GM12878 (cell line): ENCODE measurements at regions not wholly inside any gene's neighbourhood (a gene's known extent, or its start where the extent isn't known, plus 50 kb on each side); places are given as distances from the start of the nearest gene placed in this dataset.

Experiments
- ATAC-seq: fragments of 200-7000 bp; cut with Tn5 transposase; 3 replicates; pipeline ENCODE4 v1.9.1; 2020; ENCODE audit warnings: mild to moderate bottlenecking, moderate library complexity
- BruUV-seq: library from RNA; stranded (reverse); fragments of 400-500 nt; replicated peaks from 2 replicates; lab custom pipeline; 2021; lab: Mats Ljungman, UMichigan
- CTCF ChIA-PET: fragments of 300-600 bp; sonication (Branson Sonifier 250); formaldehyde crosslinking; extraction: SDS; loops from one replicate; lab custom pipeline; 2021; ENCODE audit warnings: inconsistent platforms; lab: Yijun Ruan, JAX
- POLR2A ChIA-PET: fragments of 350-600 bp; formaldehyde crosslinking; extraction: SDS; loops from one replicate; lab custom pipeline; 2021; ENCODE audit warnings: inconsistent platforms; lab: Charles Lee
- RAD21 ChIA-PET: fragments of 300-600 bp; sonication (Branson Sonifier 250); formaldehyde crosslinking; loops from one replicate; lab custom pipeline; 2023; ENCODE audit warnings: antibody characterized with exemption; ENCODE audit not compliant: unreplicated experiment; lab: Charles Lee
- SMC1A ChIA-PET: fragments of 300-600 bp; sonication (Branson Sonifier 250); formaldehyde crosslinking; loops from one replicate; lab custom pipeline; 2023; ENCODE audit not compliant: unreplicated experiment, uncharacterized antibody; lab: Charles Lee
- DNase-seq: peaks from one replicate; pipeline ENCODE4 v3.0.0-alpha.2; 2011; ENCODE audit warnings: low read depth, low spot score
- FAIRE-seq: peaks from 3 replicates; lab custom pipeline; 2011; peaks lifted over from hg19 to GRCh38; lab: Jason Lieb, UNC
- H2AFZ ChIP-seq: 2 replicates; pipeline ENCODE4 v1.6.0; 2011; ENCODE audit warnings: low read depth, low read length, control low read depth; ENCODE audit not compliant: control insufficient read depth
- H3K27ac ChIP-seq: 2 replicates; pipeline ENCODE4 v1.5.1; 2011; ENCODE audit warnings: control low read depth; ENCODE audit not compliant: control insufficient read depth, insufficient read depth
- H3K27me3 ChIP-seq, 2 experiments: replicated peaks in 1 of 2; 2 replicates each; pipeline versions ENCODE4 v1.6.0 to v1.6.1; 2011; ENCODE audit warnings: low read length in 1 of 2; ENCODE audit not compliant: control insufficient read depth in 2 of 2, insufficient read depth in 2 of 2
- H3K36me3 ChIP-seq, 2 experiments: 2 replicates each; pipeline ENCODE4 v1.5.1; 2011; ENCODE audit warnings: low read length in 1 of 2; ENCODE audit not compliant: control insufficient read depth in 2 of 2, insufficient read depth in 2 of 2
- H3K4me1 ChIP-seq: 2 replicates; pipeline ENCODE4 v1.6.1; 2011; ENCODE audit warnings: mild to moderate bottlenecking, low read length, moderate library complexity, mixed read lengths; ENCODE audit not compliant: control insufficient read depth, insufficient read depth
- H3K4me2 ChIP-seq: 2 replicates; pipeline ENCODE4 v1.6.0; 2011; ENCODE audit warnings: control low read depth; ENCODE audit not compliant: control insufficient read depth, insufficient read depth
- H3K4me3 ChIP-seq: fragments of 200-600 bp; sonication (generic); 2 replicates; pipeline ENCODE4 v1.5.1; 2016
- H3K79me2 ChIP-seq: 2 replicates; pipeline ENCODE4 v1.6.0; 2011; ENCODE audit warnings: low read length; ENCODE audit not compliant: control insufficient read depth, insufficient read depth
- H3K9ac ChIP-seq: 2 replicates; pipeline ENCODE4 v1.8.0; 2011; ENCODE audit warnings: low read length, control low read depth, mixed read lengths; ENCODE audit not compliant: control insufficient read depth, insufficient read depth
- H3K9me3 ChIP-seq: replicated peaks from 3 replicates; pipeline ENCODE4 v1.5.1; 2011; ENCODE audit warnings: mild to moderate bottlenecking, low read length; ENCODE audit not compliant: control insufficient read depth, insufficient read depth
- H4K20me1 ChIP-seq: 2 replicates; pipeline ENCODE4 v1.6.0; 2011; ENCODE audit not compliant: control insufficient read depth, insufficient read depth
- FOXK2 ChIP-seq: fragments of 450-650 bp; IDR thresholded peaks from 2 replicates; pipeline ENCODE4 v1.6.1; 2017; ENCODE audit warnings: mild to moderate bottlenecking, moderate library complexity
- GABPA ChIP-seq: IDR thresholded peaks from 2 replicates; pipeline ENCODE4 v1.6.1; 2014; ENCODE audit warnings: antibody characterized with exemption, low read depth, mild to moderate bottlenecking, inconsistent platforms
- GATAD2B ChIP-seq: fragments of 450-650 bp; conservative IDR thresholded peaks from 2 replicates; pipeline ENCODE4 v1.6.1; 2017; ENCODE audit warnings: low read depth, mild to moderate bottlenecking, moderate library complexity
- HCFC1 ChIP-seq: fragments of 150-350 bp; IDR thresholded peaks from 2 replicates; pipeline ENCODE4 v1.6.1; 2014; ENCODE audit warnings: low read length
- HDGF ChIP-seq: fragments of 450-650 bp; IDR thresholded peaks from 2 replicates; pipeline ENCODE4 v1.6.1; 2016; ENCODE audit warnings: antibody characterized with exemption
- IRF4 ChIP-seq: IDR thresholded peaks from 2 replicates; pipeline ENCODE4 v1.6.1; 2011; ENCODE audit warnings: low read depth, low read length
- MTA2 ChIP-seq: fragments of 450-650 bp; IDR thresholded peaks from 2 replicates; pipeline ENCODE4 v1.6.1; 2016; ENCODE audit warnings: low read depth, mild to moderate bottlenecking, moderate library complexity
- NBN ChIP-seq: fragments of 450-650 bp; IDR thresholded peaks from 2 replicates; pipeline ENCODE4 v1.6.1; 2016
- NR2F1 ChIP-seq: fragments of 450-650 bp; conservative IDR thresholded peaks from 2 replicates; pipeline ENCODE4 v1.6.1; 2017; ENCODE audit warnings: mild to moderate bottlenecking
- POLR2AphosphoS5 ChIP-seq: IDR thresholded peaks from 2 replicates; pipeline ENCODE4 v1.6.1; 2011; ENCODE audit warnings: mild to moderate bottlenecking, low read length, inconsistent platforms
- SMC3 ChIP-seq: IDR thresholded peaks from 2 replicates; pipeline ENCODE4 v1.6.1; 2011; ENCODE audit warnings: low read length, improper control_type of control experiment, borderline replicate concordance
- SPI1 ChIP-seq: IDR thresholded peaks from 2 replicates; pipeline ENCODE4 v1.6.1; 2011; ENCODE audit warnings: low read depth, mild to moderate bottlenecking, low read length, moderate library complexity, borderline replicate concordance; ENCODE audit not compliant: insufficient read depth
- SRF ChIP-seq, 2 experiments: IDR thresholded peaks; 2 replicates each; pipeline ENCODE4 v1.6.1; 2011; ENCODE audit warnings: low read depth in 2 of 2, low read length in 2 of 2, mild to moderate bottlenecking in 1 of 2, moderate library complexity in 1 of 2
- WGBS: methylation state at CpG from one replicate; pipeline ENCODE4 v1.1.6; 2016; ENCODE audit warnings: low lambda C conversion rate; ENCODE audit not compliant: insufficient replicate concordance, insufficient coverage; ENCODE audit errors: missing lambda C conversion rate; 5-methylcytosine and 5-hydroxymethylcytosine counted together
- in situ Hi-C: fragments of 300-500 bp; cut with MboI; formaldehyde crosslinking; loops from 9 replicates; pipeline ENCODE4 v1.14.3; 2018; ENCODE audit warnings: mixed read lengths
- intact Hi-C: fragments of 100-400 bp; cut with micrococcal nuclease; formaldehyde crosslinking; loops from one replicate; pipeline ENCODE4 v1.14.2; 2022; ENCODE audit not compliant: unreplicated experiment
- TF ChIP-seq, protein P1 (sequence below): fragments of 450-650 bp; IDR thresholded peaks from 2 replicates; pipeline ENCODE4 v1.6.1; 2017; ENCODE audit warnings: mild to moderate bottlenecking, moderate library complexity
- TF ChIP-seq, protein P2 (sequence below): fragments of 450-650 bp; IDR thresholded peaks from 2 replicates; pipeline ENCODE4 v1.6.1; 2018; ENCODE audit warnings: mild to moderate bottlenecking, low read depth, moderate library complexity; ENCODE audit not compliant: partially characterized antibody
- TF ChIP-seq, protein P3 (sequence below): fragments of 450-650 bp; conservative IDR thresholded peaks from 2 replicates; pipeline ENCODE4 v1.6.1; 2017; ENCODE audit warnings: mild to moderate bottlenecking, moderate library complexity

DNA sequence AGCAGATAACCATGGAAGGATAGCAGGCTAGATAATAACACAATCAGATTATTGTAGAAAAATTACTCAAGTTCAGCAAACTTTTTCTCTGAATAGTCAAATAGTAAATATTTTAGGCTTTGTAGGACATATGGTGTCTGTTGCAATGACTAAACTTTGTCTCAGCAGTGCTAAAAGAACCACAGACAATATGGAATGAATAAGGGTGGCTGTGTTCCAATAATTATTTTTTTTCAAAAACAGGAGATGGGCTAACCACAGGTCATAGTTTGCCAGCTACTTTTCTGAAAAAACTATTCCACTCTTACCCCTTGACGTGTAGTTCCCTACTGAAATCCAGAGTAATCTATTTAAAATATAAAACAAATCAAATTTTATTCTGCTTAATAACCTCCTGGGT is 153.9 kb upstream of the LRRC4C start (continued):
- TF ChIP-seq, protein P1, sequence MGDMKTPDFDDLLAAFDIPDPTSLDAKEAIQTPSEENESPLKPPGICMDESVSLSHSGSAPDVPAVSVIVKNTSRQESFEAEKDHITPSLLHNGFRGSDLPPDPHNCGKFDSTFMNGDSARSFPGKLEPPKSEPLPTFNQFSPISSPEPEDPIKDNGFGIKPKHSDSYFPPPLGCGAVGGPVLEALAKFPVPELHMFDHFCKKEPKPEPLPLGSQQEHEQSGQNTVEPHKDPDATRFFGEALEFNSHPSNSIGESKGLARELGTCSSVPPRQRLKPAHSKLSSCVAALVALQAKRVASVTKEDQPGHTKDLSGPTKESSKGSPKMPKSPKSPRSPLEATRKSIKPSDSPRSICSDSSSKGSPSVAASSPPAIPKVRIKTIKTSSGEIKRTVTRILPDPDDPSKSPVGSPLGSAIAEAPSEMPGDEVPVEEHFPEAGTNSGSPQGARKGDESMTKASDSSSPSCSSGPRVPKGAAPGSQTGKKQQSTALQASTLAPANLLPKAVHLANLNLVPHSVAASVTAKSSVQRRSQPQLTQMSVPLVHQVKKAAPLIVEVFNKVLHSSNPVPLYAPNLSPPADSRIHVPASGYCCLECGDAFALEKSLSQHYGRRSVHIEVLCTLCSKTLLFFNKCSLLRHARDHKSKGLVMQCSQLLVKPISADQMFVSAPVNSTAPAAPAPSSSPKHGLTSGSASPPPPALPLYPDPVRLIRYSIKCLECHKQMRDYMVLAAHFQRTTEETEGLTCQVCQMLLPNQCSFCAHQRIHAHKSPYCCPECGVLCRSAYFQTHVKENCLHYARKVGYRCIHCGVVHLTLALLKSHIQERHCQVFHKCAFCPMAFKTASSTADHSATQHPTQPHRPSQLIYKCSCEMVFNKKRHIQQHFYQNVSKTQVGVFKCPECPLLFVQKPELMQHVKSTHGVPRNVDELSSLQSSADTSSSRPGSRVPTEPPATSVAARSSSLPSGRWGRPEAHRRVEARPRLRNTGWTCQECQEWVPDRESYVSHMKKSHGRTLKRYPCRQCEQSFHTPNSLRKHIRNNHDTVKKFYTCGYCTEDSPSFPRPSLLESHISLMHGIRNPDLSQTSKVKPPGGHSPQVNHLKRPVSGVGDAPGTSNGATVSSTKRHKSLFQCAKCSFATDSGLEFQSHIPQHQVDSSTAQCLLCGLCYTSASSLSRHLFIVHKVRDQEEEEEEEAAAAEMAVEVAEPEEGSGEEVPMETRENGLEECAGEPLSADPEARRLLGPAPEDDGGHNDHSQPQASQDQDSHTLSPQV, result no peak
- no peak for TF ChIP-seq HDGF

DNA sequence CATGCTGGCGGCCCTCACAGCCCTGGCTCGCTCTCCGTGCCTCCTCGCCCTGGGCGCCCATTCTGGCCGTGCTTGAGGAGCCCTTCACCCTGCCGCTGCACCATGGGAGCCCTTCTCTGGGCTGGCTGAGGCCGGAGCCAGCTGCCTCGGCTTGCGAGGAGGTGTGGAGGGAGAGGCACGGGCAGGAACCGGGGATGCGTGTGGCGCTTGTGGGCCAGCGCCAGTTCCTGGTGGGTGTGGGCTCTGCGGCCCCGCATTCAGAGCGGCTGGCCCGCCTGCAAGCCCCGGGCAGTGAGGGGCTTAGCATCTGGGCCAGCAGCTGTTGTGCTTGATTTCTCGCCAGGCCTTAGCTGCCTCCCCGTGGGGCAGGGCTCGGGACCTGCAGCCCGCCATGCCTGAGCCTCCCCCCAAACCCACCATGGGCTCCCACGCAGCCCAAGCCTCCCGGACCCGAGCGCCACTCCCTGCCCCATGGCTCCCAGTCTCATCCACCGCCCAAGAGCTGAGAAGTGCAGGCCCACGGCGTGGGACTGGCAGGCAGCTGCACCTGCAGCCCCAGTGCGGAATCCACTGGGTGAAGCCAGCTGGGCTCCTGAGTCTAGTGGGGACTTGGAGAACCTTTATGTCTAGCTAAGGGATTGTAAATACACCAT is 163.4 kb upstream of the LRRC4C start:
- no peak overlapping the region for H3K9ac ChIP-seq
- DNase-seq, result no peak
- H3K9me3 ChIP-seq, result no peaks in the 10 kb centered on the region
- no peaks in the 10 kb centered on the region for H3K79me2 ChIP-seq
- BruUV-seq, result no TSS peak
- no peak for FAIRE-seq
- POLR2A ChIA-PET, result no interaction called here
- no peak overlapping the region for H2AFZ ChIP-seq
- no peaks in the 10 kb centered on the region for H3K36me3 ChIP-seq
- RAD21 ChIA-PET, result no interaction called here
- no peaks in the 10 kb centered on the region for H3K27me3 ChIP-seq
- no peaks in the 10 kb centered on the region for H3K4me1 ChIP-seq
- ATAC-seq, result no peak
- SMC1A ChIA-PET, result no interaction called here
- CTCF ChIA-PET, result no interaction called here
- H3K4me3 ChIP-seq, result no peak overlapping the region
- intact Hi-C loops, result no loop called here
- H3K27ac ChIP-seq, result no peak overlapping the region
- H3K4me2 ChIP-seq, result no peak overlapping the region
- no peaks in the 10 kb centered on the region for H4K20me1 ChIP-seq
- 55% methylated on average over 32 of the region's 32 CpGs for WGBS
- in situ Hi-C loops, result no loop called here
- TF ChIP-seq SPI1 (no peak), FOXK2 (no peak), IRF4 (no peak), NBN (no peak), GABPA (no peak), HCFC1 (no peak), NR2F1 (no peak), MTA2 (no peak), POLR2AphosphoS5 (no peak), GATAD2B (no peak), SRF (IDR thresholded peaks at IDR 0.05; ENCODE audit: low read depth in 2 of 2, low read length in 2 of 2) (no peak), SMC3 (no peak)
- TF ChIP-seq, protein P2, sequence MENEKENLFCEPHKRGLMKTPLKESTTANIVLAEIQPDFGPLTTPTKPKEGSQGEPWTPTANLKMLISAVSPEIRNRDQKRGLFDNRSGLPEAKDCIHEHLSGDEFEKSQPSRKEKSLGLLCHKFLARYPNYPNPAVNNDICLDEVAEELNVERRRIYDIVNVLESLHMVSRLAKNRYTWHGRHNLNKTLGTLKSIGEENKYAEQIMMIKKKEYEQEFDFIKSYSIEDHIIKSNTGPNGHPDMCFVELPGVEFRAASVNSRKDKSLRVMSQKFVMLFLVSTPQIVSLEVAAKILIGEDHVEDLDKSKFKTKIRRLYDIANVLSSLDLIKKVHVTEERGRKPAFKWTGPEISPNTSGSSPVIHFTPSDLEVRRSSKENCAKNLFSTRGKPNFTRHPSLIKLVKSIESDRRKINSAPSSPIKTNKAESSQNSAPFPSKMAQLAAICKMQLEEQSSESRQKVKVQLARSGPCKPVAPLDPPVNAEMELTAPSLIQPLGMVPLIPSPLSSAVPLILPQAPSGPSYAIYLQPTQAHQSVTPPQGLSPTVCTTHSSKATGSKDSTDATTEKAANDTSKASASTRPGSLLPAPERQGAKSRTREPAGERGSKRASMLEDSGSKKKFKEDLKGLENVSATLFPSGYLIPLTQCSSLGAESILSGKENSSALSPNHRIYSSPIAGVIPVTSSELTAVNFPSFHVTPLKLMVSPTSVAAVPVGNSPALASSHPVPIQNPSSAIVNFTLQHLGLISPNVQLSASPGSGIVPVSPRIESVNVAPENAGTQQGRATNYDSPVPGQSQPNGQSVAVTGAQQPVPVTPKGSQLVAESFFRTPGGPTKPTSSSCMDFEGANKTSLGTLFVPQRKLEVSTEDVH, result no peak
- TF ChIP-seq, protein P3, sequence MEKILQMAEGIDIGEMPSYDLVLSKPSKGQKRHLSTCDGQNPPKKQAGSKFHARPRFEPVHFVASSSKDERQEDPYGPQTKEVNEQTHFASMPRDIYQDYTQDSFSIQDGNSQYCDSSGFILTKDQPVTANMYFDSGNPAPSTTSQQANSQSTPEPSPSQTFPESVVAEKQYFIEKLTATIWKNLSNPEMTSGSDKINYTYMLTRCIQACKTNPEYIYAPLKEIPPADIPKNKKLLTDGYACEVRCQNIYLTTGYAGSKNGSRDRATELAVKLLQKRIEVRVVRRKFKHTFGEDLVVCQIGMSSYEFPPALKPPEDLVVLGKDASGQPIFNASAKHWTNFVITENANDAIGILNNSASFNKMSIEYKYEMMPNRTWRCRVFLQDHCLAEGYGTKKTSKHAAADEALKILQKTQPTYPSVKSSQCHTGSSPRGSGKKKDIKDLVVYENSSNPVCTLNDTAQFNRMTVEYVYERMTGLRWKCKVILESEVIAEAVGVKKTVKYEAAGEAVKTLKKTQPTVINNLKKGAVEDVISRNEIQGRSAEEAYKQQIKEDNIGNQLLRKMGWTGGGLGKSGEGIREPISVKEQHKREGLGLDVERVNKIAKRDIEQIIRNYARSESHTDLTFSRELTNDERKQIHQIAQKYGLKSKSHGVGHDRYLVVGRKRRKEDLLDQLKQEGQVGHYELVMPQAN, result no peak
